SK-N-MC (cell line): ENCODE measurements at regions not wholly inside any gene's neighbourhood (a gene's known extent, or its start where the extent isn't known, plus 50 kb on each side); places are given as distances from the start of the nearest gene placed in this dataset.
"Not testable (repeated sequence)": the region's sequence is repeated elsewhere in the genome, so short reads cannot be mapped to it uniquely, and the experiment has no call there.

Experiments
- EZH2 ChIP-seq: fragments of 200-600 bp; sonication (generic); IDR thresholded peaks from one replicate; pipeline ENCODE4 v1.6.1; 2017; ENCODE audit warnings: antibody characterized with exemption
- POLR2AphosphoS5 ChIP-seq: IDR thresholded peaks from 2 replicates; pipeline ENCODE4 v1.6.1; 2012; ENCODE audit warnings: mild to moderate bottlenecking, low read depth, low read length, borderline replicate concordance

- TF ChIP-seq EZH2, POLR2AphosphoS5: not testable (repeated sequence)
Measured at GRCh38 chr4:9595531-9595930, 151.3 kb downstream of the DEFB131A start.
